Naive B cell (primary cell): ENCODE measurements at regions not wholly inside any gene's neighbourhood (a gene's known extent, or its start where the extent isn't known, plus 50 kb on each side); places are given as distances from the start of the nearest gene placed in this dataset.
A peak's percentile ranks its signal among the peaks of the same experiment; 100 is the strongest.
"Not testable (repeated sequence)": the region's sequence is repeated elsewhere in the genome, so short reads cannot be mapped to it uniquely, and the experiment has no call there.

Source experiments
- ATAC-seq, 2 donors: fragments of 150-1000 bp; cut with Tn5 transposase; 2 replicates each; pipeline ENCODE4 v1.10.0; 2021; ENCODE audit warnings: low read depth in 2 of 2, mild to moderate bottlenecking in 2 of 2, moderate library complexity in 2 of 2
- DNase-seq: peaks from one replicate; pipeline ENCODE4 v3.0.0; 2022
- H3K27ac Mint-ChIP-seq, 6 donors: one replicate each; pipeline ENCODE4 v1.8.0; 2020 to 2022; ENCODE audit warnings: mild to moderate bottlenecking in 6 of 6, mixed read lengths in 6 of 6, moderate library complexity in 5 of 6, inconsistent platforms in 2 of 6
- H3K27me3 Mint-ChIP-seq, 3 donors: one replicate each; pipeline ENCODE4 v1.8.0; 2021 to 2022; ENCODE audit warnings: mixed read lengths in 3 of 3, mild to moderate bottlenecking in 1 of 3
- H3K36me3 Mint-ChIP-seq, 2 donors: one replicate each; pipeline ENCODE4 v1.8.0; 2020 to 2022; ENCODE audit warnings: mixed read lengths in 2 of 2, inconsistent platforms in 1 of 2, mild to moderate bottlenecking in 1 of 2
- H3K4me1 Mint-ChIP-seq, 3 donors: one replicate each; pipeline ENCODE4 v1.8.0; 2020 to 2022; ENCODE audit warnings: mixed read lengths in 3 of 3, inconsistent platforms in 1 of 3, mild to moderate bottlenecking in 1 of 3, moderate library complexity in 1 of 3
- H3K4me3 Mint-ChIP-seq, 8 donors: one replicate each; pipeline ENCODE4 v1.8.0; 2020 to 2022; ENCODE audit warnings: mild to moderate bottlenecking in 8 of 8, mixed read lengths in 8 of 8, moderate library complexity in 8 of 8, inconsistent platforms in 2 of 8
- H3K9me3 Mint-ChIP-seq, 7 donors: one replicate each; pipeline ENCODE4 v1.8.0; 2020 to 2022; ENCODE audit warnings: mixed read lengths in 7 of 7, mild to moderate bottlenecking in 5 of 7, inconsistent platforms in 2 of 7, moderate library complexity in 1 of 7

- H3K36me3 Mint-ChIP-seq = no peaks in the 10 kb centered on the region
- DNase-seq (no peak), ATAC-seq (no peak)
- H3K4me3 Mint-ChIP-seq = peak overlapping the region in 1 of 8 donors; percentile 59
- H3K27ac Mint-ChIP-seq = peak overlapping the region in 1 of 6 donors; percentile 22
- H3K4me1 Mint-ChIP-seq = peaks cover 5 to 17% (median 7%) of the 10 kb centered on the region in 3 donors
- H3K27me3 Mint-ChIP-seq = no peaks in the 10 kb centered on the region
- H3K9me3 Mint-ChIP-seq = peaks cover 0 to 16% (median 15%) of the 10 kb centered on the region in 7 donors
Observed at GRCh38 chrX:64580605-64581004, 185.4 kb upstream of the MTMR8 start.

GRCh38 chrX:64580035-64580434 is 184.8 kb upstream of the MTMR8 start:
- no peak for DNase-seq

GRCh38 chrX:64571011-64571410 is 175.8 kb upstream of the MTMR8 start:
- DNase-seq (no peak), ATAC-seq (no peak)
- Mint-ChIP-seq H3K4me1 (peaks cover 0 to 5% (median 4%) of the 10 kb centered on the region in 3 donors), H3K4me3 (no peak overlapping the region), H3K9me3 (peaks cover 2 to 41% (median 28%) of the 10 kb centered on the region in 7 donors), H3K27me3 (no peaks in the 10 kb centered on the region), H3K36me3 (peaks cover 0 to 6% of the 10 kb centered on the region in 2 donors), H3K27ac (no peak overlapping the region)

More at GRCh38 chrX:64580035-64580434, 184.8 kb upstream of the MTMR8 start:
- Mint-ChIP-seq H3K4me3 (peak overlapping the region in 3 of 8 donors; percentile 10 to 53 (median 52)), H3K9me3 (peaks cover 0 to 22% (median 17%) of the 10 kb centered on the region in 7 donors), H3K4me1 (peaks cover 5 to 17% (median 7%) of the 10 kb centered on the region in 3 donors), H3K36me3 (no peaks in the 10 kb centered on the region), H3K27me3 (no peaks in the 10 kb centered on the region), H3K27ac (peak overlapping the region in 1 of 6 donors; percentile 3)
- peak in 1 of 2 donors; percentile 60 for ATAC-seq

- DNase-seq (no peak), ATAC-seq (no peak)
- Mint-ChIP-seq H3K27ac (no peak overlapping the region), H3K36me3 (peaks cover 0 to 6% of the 10 kb centered on the region in 2 donors), H3K4me3 (no peak overlapping the region), H3K27me3 (no peaks in the 10 kb centered on the region), H3K4me1 (peaks cover 0 to 5% (median 4%) of the 10 kb centered on the region in 3 donors), H3K9me3 (peaks cover 0 to 33% (median 20%) of the 10 kb centered on the region in 7 donors)
Observed at GRCh38 chrX:64570204-64570603, 175.0 kb upstream of the MTMR8 start.

- not testable (repeated sequence) for H3K4me1 Mint-ChIP-seq, H3K27ac Mint-ChIP-seq, H3K27me3 Mint-ChIP-seq, H3K4me3 Mint-ChIP-seq, H3K36me3 Mint-ChIP-seq, DNase-seq, ATAC-seq
- H3K9me3 Mint-ChIP-seq = peaks cover 0 to 23% (median 17%) of the 10 kb centered on the region in 7 donors
Observed at GRCh38 chrX:64565348-64565747, 170.1 kb upstream of the MTMR8 start.

- H3K4me1 Mint-ChIP-seq, DNase-seq, ATAC-seq, H3K27ac Mint-ChIP-seq, H3K27me3 Mint-ChIP-seq, H3K4me3 Mint-ChIP-seq, H3K36me3 Mint-ChIP-seq: not testable (repeated sequence)
- H3K9me3 Mint-ChIP-seq = peaks cover 6 to 24% (median 14%) of the 10 kb centered on the region in 7 donors
Observed at GRCh38 chrX:64549236-64549635, 154.0 kb upstream of the MTMR8 start.

- Mint-ChIP-seq H3K9me3 (peaks cover 0 to 4% (median 0%) of the 10 kb centered on the region in 7 donors), H3K36me3 (no peaks in the 10 kb centered on the region), H3K27ac (no peak overlapping the region), H3K4me3 (no peak overlapping the region), H3K4me1 (no peaks in the 10 kb centered on the region), H3K27me3 (no peaks in the 10 kb centered on the region)
- no peak for ATAC-seq
- DNase-seq = no peak
Observed at GRCh38 chrX:64536736-64537135, 141.5 kb upstream of the MTMR8 start.
